GM12878 (cell line): ENCODE measurements at regions not wholly inside any gene's neighbourhood (a gene's known extent, or its start where the extent isn't known, plus 50 kb on each side); places are given as distances from the start of the nearest gene placed in this dataset.

Experiments used
- ATAC-seq: fragments of 200-7000 bp; cut with Tn5 transposase; 3 replicates; pipeline ENCODE4 v1.9.1; 2020; ENCODE audit warnings: mild to moderate bottlenecking, moderate library complexity
- BruUV-seq: library from RNA; stranded (reverse); fragments of 400-500 nt; replicated peaks from 2 replicates; lab custom pipeline; 2021; lab: Mats Ljungman, UMichigan
- CTCF ChIA-PET: fragments of 300-600 bp; sonication (Branson Sonifier 250); formaldehyde crosslinking; extraction: SDS; loops from one replicate; lab custom pipeline; 2021; ENCODE audit warnings: inconsistent platforms; lab: Yijun Ruan, JAX
- POLR2A ChIA-PET: fragments of 350-600 bp; formaldehyde crosslinking; extraction: SDS; loops from one replicate; lab custom pipeline; 2021; ENCODE audit warnings: inconsistent platforms; lab: Charles Lee
- RAD21 ChIA-PET: fragments of 300-600 bp; sonication (Branson Sonifier 250); formaldehyde crosslinking; loops from one replicate; lab custom pipeline; 2023; ENCODE audit warnings: antibody characterized with exemption; ENCODE audit not compliant: unreplicated experiment; lab: Charles Lee
- SMC1A ChIA-PET: fragments of 300-600 bp; sonication (Branson Sonifier 250); formaldehyde crosslinking; loops from one replicate; lab custom pipeline; 2023; ENCODE audit not compliant: unreplicated experiment, uncharacterized antibody; lab: Charles Lee
- DNase-seq: peaks from one replicate; pipeline ENCODE4 v3.0.0-alpha.2; 2011; ENCODE audit warnings: low read depth, low spot score
- FAIRE-seq: peaks from 3 replicates; lab custom pipeline; 2011; peaks lifted over from hg19 to GRCh38; lab: Jason Lieb, UNC
- H2AFZ ChIP-seq: 2 replicates; pipeline ENCODE4 v1.6.0; 2011; ENCODE audit warnings: low read depth, low read length, control low read depth; ENCODE audit not compliant: control insufficient read depth
- H3K27ac ChIP-seq: 2 replicates; pipeline ENCODE4 v1.5.1; 2011; ENCODE audit warnings: control low read depth; ENCODE audit not compliant: control insufficient read depth, insufficient read depth
- H3K27me3 ChIP-seq, 2 experiments: replicated peaks in 1 of 2; 2 replicates each; pipeline versions ENCODE4 v1.6.0 to v1.6.1; 2011; ENCODE audit warnings: low read length in 1 of 2; ENCODE audit not compliant: control insufficient read depth in 2 of 2, insufficient read depth in 2 of 2
- H3K36me3 ChIP-seq, 2 experiments: 2 replicates each; pipeline ENCODE4 v1.5.1; 2011; ENCODE audit warnings: low read length in 1 of 2; ENCODE audit not compliant: control insufficient read depth in 2 of 2, insufficient read depth in 2 of 2
- H3K4me1 ChIP-seq: 2 replicates; pipeline ENCODE4 v1.6.1; 2011; ENCODE audit warnings: mild to moderate bottlenecking, low read length, moderate library complexity, mixed read lengths; ENCODE audit not compliant: control insufficient read depth, insufficient read depth
- H3K4me2 ChIP-seq: 2 replicates; pipeline ENCODE4 v1.6.0; 2011; ENCODE audit warnings: control low read depth; ENCODE audit not compliant: control insufficient read depth, insufficient read depth
- H3K4me3 ChIP-seq: fragments of 200-600 bp; sonication (generic); 2 replicates; pipeline ENCODE4 v1.5.1; 2016
- H3K79me2 ChIP-seq: 2 replicates; pipeline ENCODE4 v1.6.0; 2011; ENCODE audit warnings: low read length; ENCODE audit not compliant: control insufficient read depth, insufficient read depth
- H3K9ac ChIP-seq: 2 replicates; pipeline ENCODE4 v1.8.0; 2011; ENCODE audit warnings: low read length, control low read depth, mixed read lengths; ENCODE audit not compliant: control insufficient read depth, insufficient read depth
- H3K9me3 ChIP-seq: replicated peaks from 3 replicates; pipeline ENCODE4 v1.5.1; 2011; ENCODE audit warnings: mild to moderate bottlenecking, low read length; ENCODE audit not compliant: control insufficient read depth, insufficient read depth
- H4K20me1 ChIP-seq: 2 replicates; pipeline ENCODE4 v1.6.0; 2011; ENCODE audit not compliant: control insufficient read depth, insufficient read depth
- DPF2 ChIP-seq: fragments of 450-650 bp; IDR thresholded peaks from 2 replicates; pipeline ENCODE4 v1.6.1; 2017; ENCODE audit warnings: mild to moderate bottlenecking
- HDGF ChIP-seq: fragments of 450-650 bp; IDR thresholded peaks from 2 replicates; pipeline ENCODE4 v1.6.1; 2016; ENCODE audit warnings: antibody characterized with exemption
- NR2C1 ChIP-seq: fragments of 450-650 bp; IDR thresholded peaks from 2 replicates; pipeline ENCODE4 v1.6.1; 2017; ENCODE audit warnings: antibody characterized with exemption, mild to moderate bottlenecking, moderate library complexity
- NRF1 ChIP-seq: conservative IDR thresholded peaks from 2 replicates; pipeline ENCODE4 v1.6.1; 2011; ENCODE audit warnings: mild to moderate bottlenecking, low read depth, low read length, improper control_type of control experiment
- POLR2A ChIP-seq: IDR thresholded peaks from 2 replicates; pipeline ENCODE4 v1.6.1; 2011; ENCODE audit warnings: low read depth, mild to moderate bottlenecking, low read length
- RELA ChIP-seq: fragments of 450-650 bp; IDR thresholded peaks from 2 replicates; pipeline ENCODE4 v1.8.0; 2014; ENCODE audit warnings: borderline replicate concordance; ENCODE audit not compliant: partially characterized antibody
- SMAD1 ChIP-seq: fragments of 450-650 bp; IDR thresholded peaks from 2 replicates; pipeline ENCODE4 v1.6.1; 2018; ENCODE audit warnings: mild to moderate bottlenecking, low read depth; ENCODE audit not compliant: partially characterized antibody
- ZNF217 ChIP-seq: fragments of 450-650 bp; IDR thresholded peaks from 2 replicates; pipeline ENCODE4 v1.6.1; 2017; ENCODE audit warnings: antibody characterized with exemption, mild to moderate bottlenecking
- ZNF24 ChIP-seq: fragments of 450-650 bp; IDR thresholded peaks from 2 replicates; pipeline ENCODE4 v1.6.1; 2017; ENCODE audit warnings: antibody characterized with exemption, mild to moderate bottlenecking
- WGBS: methylation state at CpG from one replicate; pipeline ENCODE4 v1.1.6; 2016; ENCODE audit warnings: low lambda C conversion rate; ENCODE audit not compliant: insufficient replicate concordance, insufficient coverage; ENCODE audit errors: missing lambda C conversion rate; 5-methylcytosine and 5-hydroxymethylcytosine counted together
- in situ Hi-C: fragments of 300-500 bp; cut with MboI; formaldehyde crosslinking; loops from 9 replicates; pipeline ENCODE4 v1.14.3; 2018; ENCODE audit warnings: mixed read lengths
- intact Hi-C: fragments of 100-400 bp; cut with micrococcal nuclease; formaldehyde crosslinking; loops from one replicate; pipeline ENCODE4 v1.14.2; 2022; ENCODE audit not compliant: unreplicated experiment
- TF ChIP-seq, protein P1 (sequence below): IDR thresholded peaks from 2 replicates; pipeline ENCODE4 v1.6.1; 2012; ENCODE audit warnings: low read depth, low read length, improper control_type of control experiment
- TF ChIP-seq, protein P2 (sequence below): IDR thresholded peaks from 2 replicates; pipeline ENCODE4 v1.6.1; 2011; ENCODE audit warnings: mild to moderate bottlenecking, low read depth, low read length, moderate library complexity; ENCODE audit not compliant: insufficient replicate concordance
- TF ChIP-seq, protein P3 (sequence below): fragments of 450-650 bp; IDR thresholded peaks from 2 replicates; pipeline ENCODE4 v1.6.1; 2016; ENCODE audit warnings: mild to moderate bottlenecking
- TF ChIP-seq, protein P4 (sequence below): IDR thresholded peaks from 2 replicates; pipeline ENCODE4 v1.6.1; 2011; ENCODE audit warnings: low read depth, mild to moderate bottlenecking, low read length, moderate library complexity, borderline replicate concordance; ENCODE audit errors: extremely low read depth
- TF ChIP-seq, protein P5 (sequence below): fragments of 450-650 bp; formaldehyde crosslinking; IDR thresholded peaks from 2 replicates; pipeline ENCODE4 v1.4.0; 2022; ENCODE audit warnings: mild to moderate bottlenecking, moderate library complexity

DNA sequence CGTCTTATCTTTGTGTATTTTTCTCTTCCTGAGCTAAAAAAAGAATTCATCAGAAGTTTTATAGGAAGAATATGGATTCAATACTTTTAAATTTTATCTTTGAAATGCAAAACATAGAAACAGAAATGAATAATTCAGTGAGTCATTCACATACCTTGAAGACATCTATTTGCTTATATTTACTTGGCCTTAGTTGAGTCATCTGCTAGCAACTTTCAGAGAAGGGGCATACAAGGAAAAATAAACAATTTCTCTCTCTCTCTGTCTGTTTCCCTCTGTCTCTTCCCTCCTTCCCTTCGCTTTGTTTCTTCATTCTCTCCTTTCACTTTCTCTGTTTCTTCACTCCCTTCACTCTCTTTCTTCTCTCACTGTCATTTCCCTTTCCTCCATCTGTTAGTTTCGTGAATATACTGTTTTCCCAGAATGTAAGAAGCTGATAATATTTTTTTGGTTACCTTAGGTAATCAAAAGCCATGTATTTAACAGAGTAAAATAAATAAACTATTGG is 477.2 kb downstream of the BRINP3 start:
- ATAC-seq (no peak), FAIRE-seq (no peak), DNase-seq (no peak)
- BruUV-seq = no TSS peak
- Histone ChIP-seq H3K9ac (no peak overlapping the region), H4K20me1 (no peaks in the 10 kb centered on the region), H3K27me3 (no peaks in the 10 kb centered on the region), H3K9me3 (no peaks in the 10 kb centered on the region), H3K4me1 (no peaks in the 10 kb centered on the region), H3K4me2 (no peak overlapping the region), H2AFZ (no peak overlapping the region), H3K4me3 (no peak overlapping the region), H3K79me2 (no peaks in the 10 kb centered on the region), H3K36me3 (no peaks in the 10 kb centered on the region), H3K27ac (no peak overlapping the region)
- in situ Hi-C loops (no loop called here), intact Hi-C loops (no loop called here)
- ChIA-PET CTCF (no interaction called here), RAD21 (no interaction called here), POLR2A (no interaction called here), SMC1A (no interaction called here)
- 6% methylated on average over 3 of the region's 3 CpGs for WGBS
- TF ChIP-seq SMAD1 (no peak), NRF1 (no peak), POLR2A (no peak)

DNA sequence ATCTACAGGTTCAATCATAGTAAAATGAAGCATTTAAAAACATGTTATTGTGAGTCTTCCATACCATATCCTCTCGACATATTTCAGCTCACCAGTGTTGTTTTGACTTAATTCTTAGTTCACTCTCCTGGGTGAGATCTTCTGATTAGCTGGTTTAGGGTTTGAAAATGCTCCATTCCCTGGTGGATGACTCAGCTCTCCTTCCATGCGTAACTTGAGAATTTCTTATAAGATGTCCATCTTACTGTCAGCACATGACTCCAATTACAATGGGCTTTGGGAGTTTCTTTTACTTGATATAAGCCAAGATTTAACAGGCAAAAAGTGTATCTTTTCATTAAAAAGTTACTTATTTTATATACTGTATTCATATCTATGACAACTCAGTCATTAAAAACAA is 476.5 kb downstream of the BRINP3 start:
- ChIA-PET POLR2A (no interaction called here), SMC1A (no interaction called here), CTCF (no interaction called here), RAD21 (no interaction called here)
- Histone ChIP-seq H3K4me1 (no peaks in the 10 kb centered on the region), H3K36me3 (no peaks in the 10 kb centered on the region), H3K27ac (no peak overlapping the region), H3K79me2 (no peaks in the 10 kb centered on the region), H4K20me1 (no peaks in the 10 kb centered on the region), H2AFZ (no peak overlapping the region), H3K9me3 (no peaks in the 10 kb centered on the region), H3K27me3 (no peaks in the 10 kb centered on the region), H3K4me2 (no peak overlapping the region), H3K4me3 (no peak overlapping the region), H3K9ac (no peak overlapping the region)
- WGBS = 43% methylated on average over 2 of the region's 2 CpGs
- FAIRE-seq (no peak), ATAC-seq (no peak), DNase-seq (no peak)
- intact Hi-C loops = no loop called here
- BruUV-seq = no TSS peak
- in situ Hi-C loops = no loop called here
- TF ChIP-seq, protein P1, sequence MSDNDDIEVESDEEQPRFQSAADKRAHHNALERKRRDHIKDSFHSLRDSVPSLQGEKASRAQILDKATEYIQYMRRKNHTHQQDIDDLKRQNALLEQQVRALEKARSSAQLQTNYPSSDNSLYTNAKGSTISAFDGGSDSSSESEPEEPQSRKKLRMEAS = no peak
- TF ChIP-seq, protein P2, sequence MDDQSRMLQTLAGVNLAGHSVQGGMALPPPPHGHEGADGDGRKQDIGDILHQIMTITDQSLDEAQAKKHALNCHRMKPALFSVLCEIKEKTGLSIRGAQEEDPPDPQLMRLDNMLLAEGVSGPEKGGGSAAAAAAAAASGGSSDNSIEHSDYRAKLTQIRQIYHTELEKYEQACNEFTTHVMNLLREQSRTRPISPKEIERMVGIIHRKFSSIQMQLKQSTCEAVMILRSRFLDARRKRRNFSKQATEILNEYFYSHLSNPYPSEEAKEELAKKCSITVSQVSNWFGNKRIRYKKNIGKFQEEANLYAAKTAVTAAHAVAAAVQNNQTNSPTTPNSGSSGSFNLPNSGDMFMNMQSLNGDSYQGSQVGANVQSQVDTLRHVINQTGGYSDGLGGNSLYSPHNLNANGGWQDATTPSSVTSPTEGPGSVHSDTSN = no peak
- TF ChIP-seq, protein P3, sequence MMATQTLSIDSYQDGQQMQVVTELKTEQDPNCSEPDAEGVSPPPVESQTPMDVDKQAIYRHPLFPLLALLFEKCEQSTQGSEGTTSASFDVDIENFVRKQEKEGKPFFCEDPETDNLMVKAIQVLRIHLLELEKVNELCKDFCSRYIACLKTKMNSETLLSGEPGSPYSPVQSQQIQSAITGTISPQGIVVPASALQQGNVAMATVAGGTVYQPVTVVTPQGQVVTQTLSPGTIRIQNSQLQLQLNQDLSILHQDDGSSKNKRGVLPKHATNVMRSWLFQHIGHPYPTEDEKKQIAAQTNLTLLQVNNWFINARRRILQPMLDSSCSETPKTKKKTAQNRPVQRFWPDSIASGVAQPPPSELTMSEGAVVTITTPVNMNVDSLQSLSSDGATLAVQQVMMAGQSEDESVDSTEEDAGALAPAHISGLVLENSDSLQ = no peak
- no peak for TF ChIP-seq HDGF
- TF ChIP-seq, protein P4, sequence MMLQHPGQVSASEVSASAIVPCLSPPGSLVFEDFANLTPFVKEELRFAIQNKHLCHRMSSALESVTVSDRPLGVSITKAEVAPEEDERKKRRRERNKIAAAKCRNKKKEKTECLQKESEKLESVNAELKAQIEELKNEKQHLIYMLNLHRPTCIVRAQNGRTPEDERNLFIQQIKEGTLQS = no peak
- no peak for TF ChIP-seq DPF2
- TF ChIP-seq ZNF217 = no peak
- TF ChIP-seq RELA = no peak
- TF ChIP-seq NR2C1 = no peak
- no peak for TF ChIP-seq ZNF24
- TF ChIP-seq, protein P5, sequence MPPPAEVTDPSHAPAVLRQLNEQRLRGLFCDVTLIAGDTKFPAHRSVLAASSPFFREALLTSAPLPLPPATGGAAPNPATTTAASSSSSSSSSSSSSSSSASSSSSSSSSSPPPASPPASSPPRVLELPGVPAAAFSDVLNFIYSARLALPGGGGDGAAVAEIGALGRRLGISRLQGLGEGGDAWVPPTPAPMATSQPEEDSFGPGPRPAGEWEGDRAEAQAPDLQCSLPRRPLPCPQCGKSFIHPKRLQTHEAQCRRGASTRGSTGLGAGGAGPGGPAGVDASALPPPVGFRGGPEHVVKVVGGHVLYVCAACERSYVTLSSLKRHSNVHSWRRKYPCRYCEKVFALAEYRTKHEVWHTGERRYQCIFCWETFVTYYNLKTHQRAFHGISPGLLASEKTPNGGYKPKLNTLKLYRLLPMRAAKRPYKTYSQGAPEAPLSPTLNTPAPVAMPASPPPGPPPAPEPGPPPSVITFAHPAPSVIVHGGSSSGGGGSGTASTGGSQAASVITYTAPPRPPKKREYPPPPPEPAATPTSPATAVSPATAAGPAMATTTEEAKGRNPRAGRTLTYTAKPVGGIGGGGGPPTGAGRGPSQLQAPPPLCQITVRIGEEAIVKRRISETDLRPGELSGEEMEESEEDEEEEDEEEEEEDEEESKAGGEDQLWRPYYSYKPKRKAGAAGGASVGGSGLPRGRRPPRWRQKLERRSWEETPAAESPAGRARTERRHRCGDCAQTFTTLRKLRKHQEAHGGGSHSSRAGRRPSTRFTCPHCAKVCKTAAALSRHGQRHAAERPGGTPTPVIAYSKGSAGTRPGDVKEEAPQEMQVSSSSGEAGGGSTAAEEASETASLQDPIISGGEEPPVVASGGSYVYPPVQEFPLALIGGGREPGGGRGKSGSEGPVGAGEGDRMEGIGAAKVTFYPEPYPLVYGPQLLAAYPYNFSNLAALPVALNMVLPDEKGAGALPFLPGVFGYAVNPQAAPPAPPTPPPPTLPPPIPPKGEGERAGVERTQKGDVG (CRISPR knock-in tag) = no peak
